GM21529 (cell line): ENCODE measurements at regions not wholly inside any gene's neighbourhood (a gene's known extent, or its start where the extent isn't known, plus 50 kb on each side); places are given as distances from the start of the nearest gene placed in this dataset.

Experiments used
- ATAC-seq: cut with Tn5 transposase; IDR thresholded peaks from one replicate; pipeline ENCODE4 v1.9.1; 2021; ENCODE audit not compliant: unreplicated experiment

DNA sequence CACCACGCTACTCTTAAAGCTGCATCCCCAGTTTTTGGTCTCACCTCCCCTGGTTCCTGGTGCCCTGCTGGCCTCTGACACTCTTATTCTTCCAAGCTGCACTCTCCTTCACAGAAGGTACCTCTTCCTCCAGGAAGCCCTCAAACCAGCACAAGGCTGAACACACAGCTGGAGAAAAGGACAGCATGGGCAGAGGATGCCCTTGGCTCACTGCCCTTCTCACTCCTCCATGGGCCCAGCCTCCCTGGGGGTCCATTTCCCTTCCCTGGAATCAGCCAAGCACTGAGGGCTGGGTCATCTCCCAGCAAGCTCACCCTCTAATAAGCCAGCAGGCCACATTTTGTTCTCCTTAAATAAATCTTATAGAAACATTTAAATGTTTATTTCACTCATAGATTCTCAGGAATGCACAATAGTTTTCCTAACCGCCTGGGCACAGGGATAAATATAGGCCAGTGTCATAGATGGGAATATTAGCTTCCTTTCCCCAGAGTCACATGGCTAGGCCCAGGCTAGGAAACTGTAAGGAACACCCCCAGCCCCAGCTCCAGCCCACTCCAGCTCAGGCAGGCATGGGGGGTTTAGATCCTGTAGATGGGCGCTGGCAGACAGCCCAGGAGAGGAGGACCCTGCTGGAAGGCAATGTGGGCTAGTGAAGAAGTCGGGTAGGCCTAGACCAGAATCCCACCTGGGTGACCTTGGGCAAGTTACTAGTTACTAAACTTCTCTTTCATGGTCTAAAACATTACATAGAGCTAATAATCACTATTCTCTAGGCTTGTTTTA, 51.5 kb downstream of the IRAG1 start:
- ATAC-seq: no peak

DNA sequence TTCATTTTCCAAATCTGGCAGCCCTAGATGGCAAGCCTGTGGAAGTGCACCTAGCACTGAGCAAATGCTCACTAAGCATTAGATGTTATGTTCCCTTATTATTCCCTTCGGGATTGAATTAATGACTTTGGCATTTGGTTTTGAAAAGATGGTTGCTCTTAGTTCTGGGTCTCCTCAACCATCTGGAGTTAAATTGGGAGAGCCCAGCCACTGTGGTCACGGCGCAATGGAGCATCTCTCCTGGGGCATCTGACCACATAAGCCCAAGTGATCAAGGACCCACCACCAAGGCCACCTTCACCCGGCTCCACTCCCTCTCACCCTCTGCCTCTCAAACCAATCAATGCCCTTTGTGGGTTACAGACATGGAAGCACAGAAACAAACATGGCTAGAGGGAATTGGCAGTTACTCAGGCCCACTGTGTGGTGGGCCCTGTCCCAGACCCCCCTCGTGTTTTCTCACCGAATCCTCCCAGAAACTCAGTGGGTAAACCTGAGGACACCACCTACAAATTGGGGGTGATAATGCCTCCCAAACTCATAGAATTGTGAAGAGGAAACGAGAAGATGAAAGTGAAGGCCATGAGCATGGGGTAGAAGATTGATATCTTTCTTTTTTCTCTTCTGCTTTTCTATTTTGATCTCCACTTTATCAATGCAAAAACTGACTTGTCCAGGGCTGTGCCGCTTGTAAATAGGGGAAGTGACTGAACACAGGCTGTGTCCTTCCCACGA, 52.2 kb downstream of the IRAG1 start:
- peak; percentile 82 for ATAC-seq

- ATAC-seq: no peak
These were observed 53.2 kb downstream of the IRAG1 start for GRCh38 chr11:10640308-10640707.

GRCh38 chr11:10639350-10639749, 54.2 kb downstream of the IRAG1 start:
- no peak for ATAC-seq

- ATAC-seq: no peak
These were observed 55.1 kb downstream of the IRAG1 start for GRCh38 chr11:10638316-10638925.

- ATAC-seq: no peak
These were observed 55.8 kb downstream of the IRAG1 start for GRCh38 chr11:10637731-10638151.

DNA sequence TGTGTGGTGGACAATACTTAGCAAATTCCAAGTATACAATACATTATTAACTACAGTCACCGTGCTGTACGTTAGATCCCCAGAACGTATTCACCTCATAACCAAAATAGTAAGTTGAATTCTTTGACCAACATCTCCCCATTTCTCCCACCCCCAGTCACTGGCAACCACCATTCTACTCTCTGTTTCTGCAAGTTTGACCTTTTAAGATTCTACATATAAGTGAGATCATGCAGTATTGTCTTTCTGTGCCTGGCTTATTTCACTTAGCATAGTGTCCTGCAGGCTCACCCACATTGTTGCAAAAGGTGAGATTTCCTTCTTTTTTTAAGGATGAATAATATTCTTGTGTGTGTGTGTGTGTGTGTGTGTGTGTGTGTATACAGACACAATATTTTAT, 59.1 kb downstream of the IRAG1 start:
- no peak for ATAC-seq

DNA sequence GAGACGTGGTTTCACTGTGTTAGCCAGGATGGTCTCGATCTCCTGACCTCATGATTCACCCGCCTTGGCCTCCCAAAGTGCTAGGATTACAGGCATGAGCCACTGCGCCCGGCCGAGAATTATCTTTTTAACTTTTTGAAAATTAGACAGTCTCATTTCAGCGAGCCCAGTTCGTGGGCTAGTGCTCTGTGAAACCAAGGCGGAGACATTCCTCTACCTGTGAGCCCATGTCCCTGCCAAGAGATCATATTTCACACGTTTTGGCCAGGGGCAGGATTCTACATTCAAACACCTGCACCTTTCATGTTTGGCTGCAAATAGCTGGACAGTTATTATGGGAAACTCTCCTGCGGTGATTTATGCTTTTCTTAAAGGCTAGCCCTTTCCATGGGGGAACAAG, 60.3 kb downstream of the IRAG1 start:
- ATAC-seq: no peak

GRCh38 chr11:10632483-10632882, 61.1 kb downstream of the IRAG1 start:
- ATAC-seq: no peak

GRCh38 chr11:10631761-10632160, 61.8 kb downstream of the IRAG1 start:
- ATAC-seq: no peak

DNA sequence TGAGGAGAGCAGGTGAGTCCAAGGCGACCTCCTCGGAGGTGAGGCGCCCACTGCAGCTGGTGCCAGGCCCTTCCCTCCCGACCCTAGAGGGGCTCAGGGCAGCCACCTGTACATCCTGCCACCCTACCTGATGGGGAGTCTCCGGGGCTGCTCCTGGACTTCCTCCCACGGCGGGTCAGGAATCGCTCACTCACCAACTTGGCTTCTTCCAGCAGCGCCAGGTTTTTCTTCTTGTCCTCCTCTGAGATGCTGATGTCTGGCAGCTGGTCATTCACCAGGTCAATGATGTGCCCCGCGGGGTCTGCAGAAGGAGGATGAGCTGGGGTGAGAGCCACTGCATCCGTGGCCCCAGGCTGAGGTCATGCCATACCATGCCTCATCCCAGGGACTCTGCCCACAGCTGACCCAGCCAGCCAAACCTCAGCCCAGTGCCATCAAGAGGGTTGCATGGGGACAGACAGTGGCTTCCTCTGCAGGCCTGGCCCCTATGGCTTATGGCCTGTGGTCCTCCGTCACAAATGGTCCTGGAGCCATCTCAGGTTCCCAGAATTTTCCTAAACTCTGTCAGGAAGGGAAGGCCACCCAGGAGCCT, 61.0 kb upstream of the LYVE1 start:
- no peak for ATAC-seq

- no peak for ATAC-seq
These were observed 60.2 kb upstream of the LYVE1 start for GRCh38 chr11:10628508-10629236.

DNA sequence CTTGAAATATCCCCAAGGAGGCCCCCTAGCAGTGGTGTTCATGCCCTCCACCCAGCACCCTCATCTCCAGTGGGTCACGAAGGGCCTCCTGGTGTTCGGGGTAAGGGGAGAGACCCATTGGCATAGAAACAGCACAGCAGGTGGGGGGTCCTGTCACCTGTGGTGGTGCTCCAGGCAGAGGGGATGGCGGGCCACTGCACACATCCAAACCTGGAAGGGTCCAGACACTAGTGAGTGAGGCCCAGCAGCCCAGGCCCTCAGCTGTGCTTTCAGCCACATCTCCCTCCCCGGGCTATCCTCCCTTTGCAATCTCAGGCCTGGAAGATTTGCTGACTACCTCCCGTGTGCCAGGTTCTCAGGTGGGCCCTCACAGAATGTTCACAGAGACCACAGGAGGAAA, 59.4 kb upstream of the LYVE1 start:
- no peak for ATAC-seq

DNA sequence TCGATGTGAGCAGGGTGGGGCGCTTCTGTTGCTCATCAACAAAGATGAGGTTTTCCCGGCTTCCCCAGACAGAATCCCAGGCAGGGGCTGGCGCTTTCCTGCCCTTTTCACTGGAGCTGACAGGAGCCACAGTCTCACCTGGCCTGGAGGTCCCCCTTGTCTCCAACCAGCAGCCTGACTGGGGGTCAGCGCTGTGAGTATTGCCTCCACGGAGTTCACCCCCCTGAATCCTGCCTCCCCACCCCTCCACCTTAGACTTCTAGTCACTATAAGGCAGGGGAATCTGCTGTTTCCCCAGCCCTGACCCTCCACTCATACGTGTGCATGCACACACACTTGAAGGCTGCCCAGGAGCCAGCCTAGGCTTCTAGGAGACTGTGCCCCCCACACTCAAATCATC, 58.8 kb upstream of the LYVE1 start:
- no peak for ATAC-seq

DNA sequence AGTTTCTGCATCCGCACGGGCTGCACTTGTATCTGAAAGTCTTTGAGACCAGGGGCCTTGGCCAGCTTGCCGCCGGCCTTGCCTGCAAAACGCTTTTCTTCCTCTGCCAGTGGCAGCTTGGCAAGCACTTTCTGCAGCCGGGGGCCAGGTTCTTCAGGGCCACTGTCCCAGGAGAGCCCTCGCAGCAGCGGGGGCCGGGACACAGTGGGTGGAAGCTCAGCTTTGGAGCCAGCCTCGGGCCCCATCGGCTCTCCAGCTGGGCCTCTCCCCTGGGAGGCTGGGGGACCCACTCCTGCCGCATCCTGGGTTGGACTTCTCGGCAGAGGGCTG, 57.5 kb upstream of the LYVE1 start:
- ATAC-seq: no peak

- no peak for ATAC-seq
These were observed 57.0 kb upstream of the LYVE1 start for GRCh38 chr11:10625281-10625981.

GRCh38 chr11:10623797-10624761, 55.6 kb upstream of the LYVE1 start:
- ATAC-seq: no peak

GRCh38 chr11:10622957-10623791, 54.7 kb upstream of the LYVE1 start:
- no peak for ATAC-seq

- no peak for ATAC-seq
These were observed 53.6 kb upstream of the LYVE1 start for GRCh38 chr11:10622108-10622507.
